ENCODE measurements at regions not wholly inside any gene's neighbourhood (a gene's known extent, or its start where the extent isn't known, plus 50 kb on each side); places are given as distances from the start of the nearest gene placed in this dataset.

- Histone ChIP-seq H3K4me2 (ENCODE audit: insufficient read depth, low read length) (no peak overlapping the region), H2AFZ (ENCODE audit: low read depth, low read length) (no peak overlapping the region), H3K9me3 (ENCODE audit: insufficient read depth, low read length, severe bottlenecking) (no peaks in the 10 kb centered on the region), H3K9ac (ENCODE audit: low read depth, low read length) (no peak overlapping the region), H3K27ac (ENCODE audit: low read length) (no peak overlapping the region), H3K79me2 (ENCODE audit: insufficient read depth, low read length) (no peaks in the 10 kb centered on the region), H3K4me3 (ENCODE audit: low read depth in 1 of 2, low read length in 2 of 2) (no peak overlapping the region), H3K4me1 (ENCODE audit: insufficient read depth, low read length) (peaks cover 16% of the 10 kb centered on the region), H3K27me3 (ENCODE audit: insufficient read depth, low read length, poor library complexity) (peaks cover 3% of the 10 kb centered on the region), H4K20me1 (ENCODE audit: insufficient read depth, low read length) (no peaks in the 10 kb centered on the region), H3K36me3 (ENCODE audit: insufficient read depth, low read length) (no peaks in the 10 kb centered on the region)
- no peak for TF ChIP-seq EZH2 (IDR thresholded peaks at IDR 0.05; ENCODE audit: borderline replicate concordance, low read depth, low read length, severe bottlenecking)
- no peak for TF ChIP-seq CTCF (IDR thresholded peaks at IDR 0.05; ENCODE audit: borderline replicate concordance, extremely low read depth, low read length, poor library complexity, severe bottlenecking)
- ATAC-seq (ENCODE audit: insufficient read depth, low read depth) (no peak), DNase-seq (no peak)
These were observed 61.6 kb upstream of the GZMB start for GRCh38 chr14:24695265-24696241.

GRCh38 chr14:24694680-24695079 lies 60.7 kb upstream of the GZMB start:
- H3K4me1 ChIP-seq (ENCODE audit: insufficient read depth, low read length): peaks cover 16% of the 10 kb centered on the region
- H3K4me2 ChIP-seq (ENCODE audit: insufficient read depth, low read length): no peak overlapping the region
- H2AFZ ChIP-seq (ENCODE audit: low read depth, low read length): no peak overlapping the region
- H3K9me3 ChIP-seq (ENCODE audit: insufficient read depth, low read length, severe bottlenecking): no peaks in the 10 kb centered on the region
- H3K9ac ChIP-seq (ENCODE audit: low read depth, low read length): no peak overlapping the region
- TF ChIP-seq CTCF (IDR thresholded peaks at IDR 0.05; ENCODE audit: borderline replicate concordance, extremely low read depth, low read length, poor library complexity, severe bottlenecking) (no peak), EZH2 (IDR thresholded peaks at IDR 0.05; ENCODE audit: borderline replicate concordance, low read depth, low read length, severe bottlenecking) (no peak)
- no peak for DNase-seq
- no peak for ATAC-seq (ENCODE audit: insufficient read depth, low read depth)
- no peak overlapping the region for H3K27ac ChIP-seq (ENCODE audit: low read length)
- no peak overlapping the region for H3K4me3 ChIP-seq (ENCODE audit: low read depth in 1 of 2, low read length in 2 of 2)
- no peaks in the 10 kb centered on the region for H3K79me2 ChIP-seq (ENCODE audit: insufficient read depth, low read length)
- no peaks in the 10 kb centered on the region for H3K36me3 ChIP-seq (ENCODE audit: insufficient read depth, low read length)
- H3K27me3 ChIP-seq (ENCODE audit: insufficient read depth, low read length, poor library complexity): peaks cover 3% of the 10 kb centered on the region
- H4K20me1 ChIP-seq (ENCODE audit: insufficient read depth, low read length): no peaks in the 10 kb centered on the region

- ATAC-seq (ENCODE audit: insufficient read depth, low read depth) (no peak), DNase-seq (no peak)
- Histone ChIP-seq H2AFZ (ENCODE audit: low read depth, low read length) (no peak overlapping the region), H4K20me1 (ENCODE audit: insufficient read depth, low read length) (no peaks in the 10 kb centered on the region), H3K9me3 (ENCODE audit: insufficient read depth, low read length, severe bottlenecking) (no peaks in the 10 kb centered on the region), H3K9ac (ENCODE audit: low read depth, low read length) (no peak overlapping the region), H3K4me2 (ENCODE audit: insufficient read depth, low read length) (no peak overlapping the region), H3K27me3 (ENCODE audit: insufficient read depth, low read length, poor library complexity) (peaks cover 3% of the 10 kb centered on the region), H3K4me1 (ENCODE audit: insufficient read depth, low read length) (peaks cover 16% of the 10 kb centered on the region), H3K27ac (ENCODE audit: low read length) (no peak overlapping the region), H3K79me2 (ENCODE audit: insufficient read depth, low read length) (no peaks in the 10 kb centered on the region), H3K36me3 (ENCODE audit: insufficient read depth, low read length) (no peaks in the 10 kb centered on the region), H3K4me3 (ENCODE audit: low read depth in 1 of 2, low read length in 2 of 2) (no peak overlapping the region)
- TF ChIP-seq CTCF (IDR thresholded peaks at IDR 0.05; ENCODE audit: borderline replicate concordance, extremely low read depth, low read length, poor library complexity, severe bottlenecking) (no peak), EZH2 (IDR thresholded peaks at IDR 0.05; ENCODE audit: borderline replicate concordance, low read depth, low read length, severe bottlenecking) (no peak)
These were observed 60.0 kb upstream of the GZMB start for GRCh38 chr14:24693983-24694382.

All from DND-41 (cell line).